ENCODE measurements at regions not wholly inside any gene's neighbourhood (a gene's known extent, or its start where the extent isn't known, plus 50 kb on each side); places are given as distances from the start of the nearest gene placed in this dataset.
"Not testable (repeated sequence)": the region's sequence is repeated elsewhere in the genome, so short reads cannot be mapped to it uniquely, and the experiment has no call there.

- DNase-seq = not testable (repeated sequence)
Observed at GRCh38 chr20:40955826-40956225, 72.8 kb upstream of the TOP1 start.

- peak in 6 of 56 donors; percentile 3 to 29 (median 10) for DNase-seq
Observed at GRCh38 chr20:40956542-40957264, 71.9 kb upstream of the TOP1 start.

- no peak for DNase-seq
Observed at GRCh38 chr20:40957265-40957760, 71.3 kb upstream of the TOP1 start.

- DNase-seq = no peak
Observed at GRCh38 chr20:40958598-40958997, 70.0 kb upstream of the TOP1 start.

- DNase-seq = no peak
Observed at GRCh38 chr20:40959325-40960092, 69.1 kb upstream of the TOP1 start.

GRCh38 chr20:40960101-40960500 lies 68.5 kb upstream of the TOP1 start:
- no peak for DNase-seq

- no peak for DNase-seq
Observed at GRCh38 chr20:40960521-40960956, 68.1 kb upstream of the TOP1 start.

GRCh38 chr20:40961176-40961575 lies 67.4 kb upstream of the TOP1 start:
- DNase-seq = no peak

- DNase-seq = no peak
Observed at GRCh38 chr20:40961686-40962640, 66.7 kb upstream of the TOP1 start.

- peak in 48 of 56 donors; percentile 11 to 75 (median 34) for DNase-seq
Observed at GRCh38 chr20:40962733-40963504, 65.7 kb upstream of the TOP1 start.

- no peak for DNase-seq
Observed at GRCh38 chr20:40963505-40963845, 65.1 kb upstream of the TOP1 start.

- no peak for DNase-seq
Observed at GRCh38 chr20:40965671-40966070, 63.0 kb upstream of the TOP1 start.

- DNase-seq = no peak
Observed at GRCh38 chr20:40966103-40966502, 62.5 kb upstream of the TOP1 start.

- DNase-seq = no peak
Observed at GRCh38 chr20:40966516-40967185, 62.0 kb upstream of the TOP1 start.

GRCh38 chr20:40967700-40968099 lies 60.9 kb upstream of the TOP1 start:
- DNase-seq = no peak

GRCh38 chr20:40968816-40969562 lies 59.6 kb upstream of the TOP1 start:
- DNase-seq = peak in 50 of 56 donors; percentile 7 to 88 (median 54)

GRCh38 chr20:40970218-40970617 lies 58.4 kb upstream of the TOP1 start:
- DNase-seq = no peak

- DNase-seq = no peak
Observed at GRCh38 chr20:40977218-40977617, 51.4 kb upstream of the TOP1 start.

GRCh38 chr20:40978761-40979160 lies 49.9 kb upstream of the TOP1 start:
- no peak for DNase-seq

Data from amygdala (tissue), 56 donors.